Mucosa of descending colon (tissue), 3 donors: ENCODE measurements at regions not wholly inside any gene's neighbourhood (a gene's known extent, or its start where the extent isn't known, plus 50 kb on each side); places are given as distances from the start of the nearest gene placed in this dataset.
A peak's percentile ranks its signal among the peaks of the same experiment; 100 is the strongest.

ENCODE experiments used
- ATAC-seq: fragments of 200-7000 bp; cut with Tn5 transposase; one replicate; pipeline ENCODE4 v1.9.1; 2020; ENCODE audit warnings: mild to moderate bottlenecking, moderate library complexity
- DNase-seq, 3 donors: peaks; one replicate each; pipeline ENCODE4 v3.0.0-alpha.2; 2020
- H3K36me3 ChIP-seq: fragments of 200-600 bp; one replicate; pipeline ENCODE4 v1.8.0; 2021; ENCODE audit warnings: low read depth, mild to moderate bottlenecking
- H3K4me1 ChIP-seq: fragments of 200-600 bp; one replicate; pipeline ENCODE4 v1.8.0; 2021; ENCODE audit warnings: low read depth, mild to moderate bottlenecking
- H3K4me3 ChIP-seq: fragments of 200-600 bp; one replicate; pipeline ENCODE4 v1.8.0; 2021; ENCODE audit warnings: mild to moderate bottlenecking
- H3K9me3 ChIP-seq: fragments of 200-600 bp; one replicate; pipeline ENCODE4 v1.8.0; 2021; ENCODE audit warnings: mild to moderate bottlenecking
- intact Hi-C, 2 donors: fragments of 100-400 bp; cut with DNase I in 1 of 2; cut with micrococcal nuclease in 1 of 2; formaldehyde crosslinking; loops; one replicate each; pipeline versions ENCODE4 v1.11.0 to v1.11.1; 2022; cut with DNase I, micrococcal nuclease
- TF ChIP-seq, protein P1 (sequence below): fragments of 200-600 bp; IDR thresholded peaks from one replicate; pipeline ENCODE4 v1.8.0; 2022; ENCODE audit warnings: antibody characterized with exemption, mild to moderate bottlenecking
- donor health status: DM: no; HTN: no; CAD: no; lungs with moderate emphysema.
- donor health status: DM: no; HTN: no; CAD: no.
- donor health status: DM: no; HTN: yes; CAD: no.

DNA sequence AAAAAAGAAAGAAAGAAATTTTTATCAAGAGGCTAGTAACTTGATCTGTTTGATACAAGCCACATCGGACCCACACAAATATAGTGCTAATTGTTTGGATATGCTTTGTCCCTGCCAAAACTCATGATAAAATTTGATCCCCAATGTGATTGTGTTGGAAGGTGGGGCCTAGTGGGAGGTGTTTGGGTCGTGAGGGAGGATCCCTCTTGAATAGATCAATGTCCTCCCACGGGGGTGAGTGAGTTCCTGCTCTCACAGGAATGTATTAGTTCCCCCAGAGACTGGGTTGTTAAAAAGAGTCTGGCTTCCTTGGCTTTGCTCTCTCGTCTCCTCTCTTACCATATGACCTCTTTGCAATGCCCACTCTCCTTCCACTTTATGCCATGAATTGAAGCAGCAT, 80.6 kb upstream of the CPLX2 start:
- no peak for DNase-seq
- TF ChIP-seq, protein P1, sequence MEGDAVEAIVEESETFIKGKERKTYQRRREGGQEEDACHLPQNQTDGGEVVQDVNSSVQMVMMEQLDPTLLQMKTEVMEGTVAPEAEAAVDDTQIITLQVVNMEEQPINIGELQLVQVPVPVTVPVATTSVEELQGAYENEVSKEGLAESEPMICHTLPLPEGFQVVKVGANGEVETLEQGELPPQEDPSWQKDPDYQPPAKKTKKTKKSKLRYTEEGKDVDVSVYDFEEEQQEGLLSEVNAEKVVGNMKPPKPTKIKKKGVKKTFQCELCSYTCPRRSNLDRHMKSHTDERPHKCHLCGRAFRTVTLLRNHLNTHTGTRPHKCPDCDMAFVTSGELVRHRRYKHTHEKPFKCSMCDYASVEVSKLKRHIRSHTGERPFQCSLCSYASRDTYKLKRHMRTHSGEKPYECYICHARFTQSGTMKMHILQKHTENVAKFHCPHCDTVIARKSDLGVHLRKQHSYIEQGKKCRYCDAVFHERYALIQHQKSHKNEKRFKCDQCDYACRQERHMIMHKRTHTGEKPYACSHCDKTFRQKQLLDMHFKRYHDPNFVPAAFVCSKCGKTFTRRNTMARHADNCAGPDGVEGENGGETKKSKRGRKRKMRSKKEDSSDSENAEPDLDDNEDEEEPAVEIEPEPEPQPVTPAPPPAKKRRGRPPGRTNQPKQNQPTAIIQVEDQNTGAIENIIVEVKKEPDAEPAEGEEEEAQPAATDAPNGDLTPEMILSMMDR: no peak
- intact Hi-C loops: no loop called here
- no peaks in the 10 kb centered on the region for H3K36me3 ChIP-seq
- ATAC-seq: no peak
- no peak overlapping the region for H3K4me3 ChIP-seq
- H3K9me3 ChIP-seq: no peaks in the 10 kb centered on the region
- H3K4me1 ChIP-seq: no peaks in the 10 kb centered on the region

DNA sequence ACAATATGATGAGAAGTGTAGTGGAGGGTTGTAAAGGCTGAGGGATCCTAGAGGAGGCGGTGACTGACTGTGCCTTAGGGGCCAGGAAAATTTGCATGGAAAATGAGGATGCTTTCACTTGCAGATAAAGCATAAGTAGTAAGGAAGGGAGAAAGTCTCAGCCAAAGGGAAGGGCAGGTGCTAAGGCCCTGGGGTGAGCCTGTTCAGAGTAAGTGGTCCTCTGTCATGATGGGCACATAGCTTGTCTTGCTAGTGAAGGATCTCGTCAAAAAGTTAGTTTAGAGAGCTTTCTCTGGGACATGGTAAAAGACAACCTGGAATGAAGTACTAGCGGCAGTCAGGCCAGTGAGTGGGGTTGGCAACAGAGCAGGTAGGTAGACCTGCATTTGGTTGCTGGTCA, 75.4 kb upstream of the CPLX2 start:
- TF ChIP-seq, protein P1: no peak
- Histone ChIP-seq H3K9me3 (no peaks in the 10 kb centered on the region), H3K4me1 (peaks cover 5% of the 10 kb centered on the region), H3K36me3 (no peaks in the 10 kb centered on the region), H3K4me3 (no peak overlapping the region)
- no peak for ATAC-seq
- DNase-seq: no peak
- intact Hi-C loops: no loop called here

DNA sequence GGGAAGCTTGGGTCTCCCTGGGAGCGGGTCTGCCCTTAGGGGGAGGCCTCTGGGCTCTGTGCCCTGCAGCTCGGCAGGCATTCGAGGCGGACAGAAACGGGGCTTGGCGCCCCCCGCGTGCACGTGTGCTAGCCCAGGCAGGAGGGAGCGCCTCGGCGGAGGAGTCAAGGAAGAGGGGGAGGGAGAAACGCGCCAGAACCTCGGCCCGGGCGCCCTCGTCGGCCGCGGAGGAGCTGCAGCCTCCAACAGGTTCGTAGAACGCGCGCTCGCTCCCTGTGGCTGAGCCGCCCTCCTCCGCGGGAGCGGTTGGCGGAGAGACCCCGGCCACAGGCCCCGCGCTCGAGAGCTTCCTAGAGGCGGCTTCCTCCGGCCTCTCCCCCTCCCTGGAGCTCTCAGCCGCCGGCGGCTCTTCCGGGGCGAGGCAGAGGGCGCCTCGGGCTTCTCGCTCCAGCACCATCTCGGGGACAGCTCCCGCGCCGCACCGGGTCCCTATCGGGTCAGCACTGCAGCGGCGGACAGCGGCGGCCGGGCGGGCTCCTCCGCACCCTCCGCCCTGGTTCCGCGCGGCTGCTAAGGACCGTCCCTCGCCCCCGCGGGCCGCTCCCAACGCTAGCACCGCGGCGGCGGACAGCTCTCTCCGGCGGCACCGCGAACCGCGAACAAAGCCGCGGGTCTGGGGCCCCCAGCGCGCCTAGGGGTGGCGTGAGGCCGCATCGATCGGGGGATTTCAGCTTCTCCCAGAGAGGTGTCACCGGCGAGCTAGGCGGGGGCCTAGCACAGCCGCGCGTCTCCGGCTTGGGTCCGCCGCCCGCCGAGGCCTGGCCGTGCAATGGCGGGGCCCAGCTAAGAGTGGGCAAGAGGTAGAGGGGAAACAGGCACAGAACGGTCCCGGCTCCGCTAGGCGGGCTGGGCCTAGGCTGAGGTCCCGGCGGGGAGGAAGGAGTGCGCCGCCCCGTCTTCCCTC, 74.6 kb upstream of the CPLX2 start:
- no peaks in the 10 kb centered on the region for H3K36me3 ChIP-seq
- TF ChIP-seq, protein P1: no peak
- DNase-seq (peak; percentile 67 to 86 (median 83)), ATAC-seq (peak; percentile 99)
- intact Hi-C loops: no loop called here
- H3K4me3 ChIP-seq: no peak overlapping the region
- H3K4me1 ChIP-seq: peaks cover 5% of the 10 kb centered on the region
- no peaks in the 10 kb centered on the region for H3K9me3 ChIP-seq

DNA sequence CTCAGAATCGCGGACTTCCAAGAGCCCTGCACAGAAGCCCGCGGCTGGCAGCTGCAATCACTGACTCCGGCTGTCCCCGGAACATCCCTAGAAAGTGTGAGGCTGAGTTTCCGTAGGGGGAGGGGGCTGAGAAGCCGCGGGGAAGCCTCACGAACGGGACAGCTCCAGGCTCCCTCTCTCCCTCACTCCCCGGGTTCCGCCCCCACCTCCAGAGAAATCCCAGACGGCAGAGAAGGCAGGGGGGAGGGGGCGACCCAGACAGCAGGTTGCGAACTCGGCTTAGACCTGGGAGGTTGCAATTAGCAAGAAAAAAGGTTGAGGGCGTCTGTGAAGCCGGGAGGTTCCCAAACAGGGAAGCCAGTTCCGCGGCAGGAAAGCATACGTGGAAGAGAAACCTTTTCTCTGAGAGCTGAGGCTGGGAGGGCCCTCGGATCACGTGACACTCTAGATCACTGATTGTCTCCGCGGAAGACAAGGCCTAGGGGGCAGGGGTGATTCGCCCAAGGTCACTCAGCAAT, 73.8 kb upstream of the CPLX2 start:
- intact Hi-C loops: no loop called here
- Histone ChIP-seq H3K4me1 (peaks cover 5% of the 10 kb centered on the region), H3K9me3 (no peaks in the 10 kb centered on the region), H3K4me3 (no peak overlapping the region), H3K36me3 (no peaks in the 10 kb centered on the region)
- no peak for DNase-seq
- TF ChIP-seq, protein P1: no peak
- ATAC-seq: no peak

DNA sequence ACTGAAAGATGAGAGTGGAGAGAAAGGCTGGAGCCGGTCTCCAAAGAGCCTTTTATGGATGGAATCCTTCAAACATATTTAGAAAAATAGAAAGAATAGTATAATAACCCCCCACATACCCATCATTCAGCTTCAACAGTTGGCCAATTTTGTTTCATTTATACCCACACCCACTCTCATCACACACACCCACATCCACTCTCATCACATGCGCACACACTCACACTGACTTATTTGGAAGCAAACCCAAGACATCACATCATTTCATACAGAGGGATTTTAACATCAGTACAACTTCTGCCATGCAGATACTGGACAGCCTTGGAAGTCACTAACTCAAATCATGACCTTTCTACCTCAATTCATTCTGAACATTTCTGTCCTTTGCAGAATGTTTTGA, 72.8 kb upstream of the CPLX2 start:
- H3K4me1 ChIP-seq: peaks cover 5% of the 10 kb centered on the region
- H3K36me3 ChIP-seq: no peaks in the 10 kb centered on the region
- H3K4me3 ChIP-seq: no peak overlapping the region
- no peaks in the 10 kb centered on the region for H3K9me3 ChIP-seq
- ATAC-seq (no peak), DNase-seq (no peak)
- TF ChIP-seq, protein P1: no peak
- intact Hi-C loops: no loop called here
